Transverse colon (tissue), 4 donors: ENCODE measurements at regions not wholly inside any gene's neighbourhood (a gene's known extent, or its start where the extent isn't known, plus 50 kb on each side); places are given as distances from the start of the nearest gene placed in this dataset.

ENCODE experiments used
- CTCF ChIP-seq, 5 experiments: fragments of 200-600 bp in 3 of 5; fragments of 450-650 bp in 2 of 5; sonication (generic) in 3 of 5; IDR thresholded peaks; 1 replicate in 2 of 5; 2 replicates in 3 of 5; pipeline ENCODE4 v1.5.1; 2016 to 2017; ENCODE audit warnings: antibody characterized with exemption in 5 of 5, inconsistent platforms in 3 of 5, mild to moderate bottlenecking in 2 of 5, moderate library complexity in 1 of 5
- POLR2A ChIP-seq: fragments of 450-650 bp; IDR thresholded peaks from one replicate; pipeline ENCODE4 v1.6.1; 2016; ENCODE audit warnings: antibody characterized with exemption, mild to moderate bottlenecking, moderate library complexity
- POLR2AphosphoS5 ChIP-seq, 3 donors: sonication (generic); formaldehyde crosslinking; IDR thresholded peaks; one replicate each; pipeline ENCODE4 v1.6.1; 2016; ENCODE audit warnings: antibody characterized with exemption in 3 of 3

DNA sequence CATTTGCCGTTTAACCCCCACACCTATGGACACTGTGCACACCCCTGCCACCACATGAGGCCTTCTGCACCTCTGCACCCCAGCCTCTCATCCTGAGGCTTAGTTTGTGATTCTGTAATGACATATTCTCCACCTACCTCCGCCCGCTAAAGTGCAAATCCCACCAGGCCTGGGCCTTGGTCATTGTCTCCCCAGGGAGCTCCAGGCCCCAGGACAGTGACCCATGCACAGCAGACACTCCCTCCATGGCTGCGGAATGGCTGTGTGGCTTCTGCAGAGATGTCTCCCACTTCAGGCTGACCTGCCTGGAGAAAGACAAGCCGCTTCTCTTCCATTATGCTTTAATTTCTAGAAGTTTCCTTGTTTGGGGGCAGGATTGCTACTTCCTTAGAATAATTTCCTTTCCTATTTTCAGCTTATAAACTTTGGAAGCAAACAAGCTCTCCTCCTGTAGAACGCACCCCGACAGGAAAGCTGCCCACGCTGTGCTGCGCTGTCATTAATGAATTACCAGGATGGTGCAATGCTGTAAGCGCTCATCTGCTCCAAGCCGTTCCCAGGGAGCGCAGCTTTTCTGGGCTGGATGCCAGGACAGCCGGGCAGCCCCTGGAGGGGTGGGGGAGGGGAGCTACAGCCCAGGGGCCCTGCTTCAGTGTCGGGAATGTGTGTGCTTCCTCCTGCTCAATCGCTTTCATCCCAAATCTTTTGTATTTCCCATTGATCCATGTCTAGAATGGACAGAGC lies 618.0 kb downstream of the BRD1 start:
- TF ChIP-seq CTCF (IDR thresholded peaks at IDR 0.05), result no peak
- TF ChIP-seq POLR2A, result no peak
- TF ChIP-seq POLR2AphosphoS5 (IDR thresholded peaks at IDR 0.05), result no peak
